T-helper 1 cell (primary cell): ENCODE measurements at regions not wholly inside any gene's neighbourhood (a gene's known extent, or its start where the extent isn't known, plus 50 kb on each side); places are given as distances from the start of the nearest gene placed in this dataset.
"Not testable (repeated sequence)": the region's sequence is repeated elsewhere in the genome, so short reads cannot be mapped to it uniquely, and the experiment has no call there.

Source experiments
- DNase-seq, 5 donors: peaks; one replicate each; pipeline ENCODE4 v3.0.0-alpha.2; 2012 to 2020

- DNase-seq = no peak
Observed at GRCh38 chr11:103812680-103813079, 223.8 kb upstream of the DDI1 start.

GRCh38 chr11:103820345-103820744 is 216.1 kb upstream of the DDI1 start:
- DNase-seq = not testable (repeated sequence)

GRCh38 chr11:103824116-103824515 is 212.3 kb upstream of the DDI1 start:
- no peak for DNase-seq

GRCh38 chr11:103825469-103825868 is 211.0 kb upstream of the DDI1 start:
- no peak for DNase-seq

- DNase-seq = no peak
Observed at GRCh38 chr11:103826856-103827255, 209.6 kb upstream of the DDI1 start.

GRCh38 chr11:103829596-103829995 is 206.8 kb upstream of the DDI1 start:
- no peak for DNase-seq

- no peak for DNase-seq
Observed at GRCh38 chr11:103830205-103830604, 206.2 kb upstream of the DDI1 start.

GRCh38 chr11:103832762-103833161 is 203.7 kb upstream of the DDI1 start:
- no peak for DNase-seq

- DNase-seq = no peak
Observed at GRCh38 chr11:103842191-103842590, 194.2 kb upstream of the DDI1 start.

GRCh38 chr11:103842795-103843194 is 193.6 kb upstream of the DDI1 start:
- no peak for DNase-seq

GRCh38 chr11:103844327-103845215 is 191.9 kb upstream of the DDI1 start:
- no peak for DNase-seq

GRCh38 chr11:103845331-103845730 is 191.1 kb upstream of the DDI1 start:
- no peak for DNase-seq

GRCh38 chr11:103848686-103849085 is 187.8 kb upstream of the DDI1 start:
- no peak for DNase-seq

- no peak for DNase-seq
Observed at GRCh38 chr11:103849366-103849765, 187.1 kb upstream of the DDI1 start.

- DNase-seq = no peak
Observed at GRCh38 chr11:103850419-103851165, 185.8 kb upstream of the DDI1 start.

- DNase-seq = no peak
Observed at GRCh38 chr11:103851166-103851651, 185.2 kb upstream of the DDI1 start.
